ENCODE measurements at regions not wholly inside any gene's neighbourhood (a gene's known extent, or its start where the extent isn't known, plus 50 kb on each side); places are given as distances from the start of the nearest gene placed in this dataset.

- DNase-seq: no peak
- no peaks in the 10 kb centered on the region for H3K27me3 ChIP-seq
- no peaks in the 10 kb centered on the region for H3K9me3 ChIP-seq
- H3K4me3 ChIP-seq: no peak overlapping the region
- TF ChIP-seq CTCF (IDR thresholded peaks at IDR 0.05): no peak
- no peak overlapping the region for H3K27ac ChIP-seq
- intact Hi-C loops (cut with DNase I): no loop called here
- H3K4me1 ChIP-seq: no peaks in the 10 kb centered on the region
- no peak overlapping the region for H3K9ac ChIP-seq (ENCODE audit: low read depth in 2 of 2, low read length in 2 of 2)
- no peaks in the 10 kb centered on the region for H3K36me3 ChIP-seq
Measured at GRCh38 chr20:30985386-30985785, 272.1 kb upstream of the DEFB115 start.
